Right lobe of liver (tissue), 6 donors: ENCODE measurements at regions not wholly inside any gene's neighbourhood (a gene's known extent, or its start where the extent isn't known, plus 50 kb on each side); places are given as distances from the start of the nearest gene placed in this dataset.

Experiments
- ATAC-seq, 4 donors: fragments of 200-7000 bp; cut with Tn5 transposase; one replicate each; pipeline ENCODE4 v1.9.1; 2020; ENCODE audit warnings: mild to moderate bottlenecking in 4 of 4, moderate library complexity in 4 of 4
- DNase-seq, 3 donors: peaks; one replicate each; pipeline ENCODE4 v3.0.0-alpha.2; 2020
- H3K27ac ChIP-seq, 3 donors: fragments of 200-600 bp; one replicate each; pipeline ENCODE4 v1.8.0; 2022
- H3K27me3 ChIP-seq, 2 donors: fragments of 200-600 bp; one replicate each; pipeline ENCODE4 v1.8.0; 2022
- H3K36me3 ChIP-seq, 4 donors: fragments of 200-600 bp; sonication (generic) in 1 of 4; one replicate each; pipeline versions ENCODE4 v1.5.1 to v1.8.0; 2017 to 2022; ENCODE audit warnings: control low read depth in 1 of 4
- H3K4me1 ChIP-seq, 4 donors: fragments of 200-600 bp; sonication (generic) in 1 of 4; one replicate each; pipeline versions ENCODE4 v1.5.1 to v1.8.0; 2017 to 2022; ENCODE audit warnings: control low read depth in 1 of 4
- H3K4me3 ChIP-seq, 3 donors: fragments of 200-600 bp; one replicate each; pipeline ENCODE4 v1.8.0; 2022
- H3K9me3 ChIP-seq, 4 donors: fragments of 200-600 bp; sonication (generic) in 1 of 4; one replicate each; pipeline versions ENCODE4 v1.5.1 to v1.8.0; 2017 to 2022; ENCODE audit warnings: control low read depth in 1 of 4
- POLR2A ChIP-seq: fragments of 450-650 bp; IDR thresholded peaks from one replicate; pipeline ENCODE4 v1.6.1; 2017; ENCODE audit warnings: antibody characterized with exemption, mild to moderate bottlenecking
- WGBS: methylation state at CpG from one replicate; pipeline ENCODE4 v1.1.6; 2018; ENCODE audit warnings: low coverage, low lambda C conversion rate; ENCODE audit not compliant: insufficient coverage; ENCODE audit errors: missing lambda C conversion rate; 5-methylcytosine and 5-hydroxymethylcytosine counted together
- intact Hi-C, 2 donors: fragments of 100-400 bp; cut with DNase I; formaldehyde crosslinking; loops; one replicate each; pipeline versions ENCODE4 v1.11.2 to v1.14.1; 2022
- TF ChIP-seq, protein P1 (sequence below), 4 donors: fragments of 200-600 bp in 3 of 4; fragments of 450-650 bp in 1 of 4; IDR thresholded peaks; one replicate each; pipeline versions ENCODE4 v1.5.1 to v1.8.0; 2016 to 2022; ENCODE audit warnings: antibody characterized with exemption in 4 of 4, mild to moderate bottlenecking in 2 of 4
- donor health status: DM: no; HTN: yes; CAD: no.
- donor health status: DM: no; HTN: no; CAD: no.
- donor health status: DM: no; HTN: no; CAD: no.
- donor health status: DM: no; HTN: yes; CAD: no.
- donor health status: DM: no; HTN: yes; CAD: no.

- ATAC-seq (peak; percentile 28 to 64 (median 53)), DNase-seq (peak in 1 of 3 donors; percentile 62)
- no peak for TF ChIP-seq POLR2A
- TF ChIP-seq, protein P1, sequence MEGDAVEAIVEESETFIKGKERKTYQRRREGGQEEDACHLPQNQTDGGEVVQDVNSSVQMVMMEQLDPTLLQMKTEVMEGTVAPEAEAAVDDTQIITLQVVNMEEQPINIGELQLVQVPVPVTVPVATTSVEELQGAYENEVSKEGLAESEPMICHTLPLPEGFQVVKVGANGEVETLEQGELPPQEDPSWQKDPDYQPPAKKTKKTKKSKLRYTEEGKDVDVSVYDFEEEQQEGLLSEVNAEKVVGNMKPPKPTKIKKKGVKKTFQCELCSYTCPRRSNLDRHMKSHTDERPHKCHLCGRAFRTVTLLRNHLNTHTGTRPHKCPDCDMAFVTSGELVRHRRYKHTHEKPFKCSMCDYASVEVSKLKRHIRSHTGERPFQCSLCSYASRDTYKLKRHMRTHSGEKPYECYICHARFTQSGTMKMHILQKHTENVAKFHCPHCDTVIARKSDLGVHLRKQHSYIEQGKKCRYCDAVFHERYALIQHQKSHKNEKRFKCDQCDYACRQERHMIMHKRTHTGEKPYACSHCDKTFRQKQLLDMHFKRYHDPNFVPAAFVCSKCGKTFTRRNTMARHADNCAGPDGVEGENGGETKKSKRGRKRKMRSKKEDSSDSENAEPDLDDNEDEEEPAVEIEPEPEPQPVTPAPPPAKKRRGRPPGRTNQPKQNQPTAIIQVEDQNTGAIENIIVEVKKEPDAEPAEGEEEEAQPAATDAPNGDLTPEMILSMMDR (IDR thresholded peaks at IDR 0.05): no peak
- Histone ChIP-seq H3K4me3 (no peak overlapping the region), H3K36me3 (no peaks in the 10 kb centered on the region), H3K9me3 (no peaks in the 10 kb centered on the region), H3K27ac (peak overlapping the region in 1 of 3 donors; percentile 21), H3K27me3 (no peaks in the 10 kb centered on the region), H3K4me1 (peaks cover 0 to 57% (median 30%) of the 10 kb centered on the region in 4 donors)
- intact Hi-C loops: loop anchor here in 1 of 2 donors (5.0 kb wide), 1 partner anchor 48 kb away; no protein-coding TSS in a partner anchor
- 16% methylated on average over 9 of the region's 18 CpGs for WGBS
Observed at GRCh38 chr12:123094349-123095077, 56.4 kb downstream of the PITPNM2 start.

DNA sequence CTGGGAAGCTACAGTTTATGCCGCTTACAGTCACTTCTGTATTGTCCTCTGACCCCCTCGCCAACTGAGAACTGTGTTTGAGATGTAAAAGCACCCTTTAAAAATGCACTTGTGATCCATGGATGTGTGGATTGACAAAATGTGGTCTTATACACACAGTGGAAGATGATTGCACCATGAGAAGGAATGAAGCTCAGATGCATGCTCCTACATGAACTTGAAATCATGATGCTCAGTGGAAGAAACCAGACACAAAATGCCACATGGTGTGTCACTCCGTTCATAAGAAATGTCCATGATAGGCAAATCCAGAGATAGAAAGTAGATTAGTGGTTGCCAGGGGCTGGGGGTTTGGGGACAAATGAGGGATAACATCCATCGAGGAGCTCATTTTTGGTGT is 58.0 kb downstream of the PITPNM2 start:
- 90% methylated on average over 4 of the region's 4 CpGs for WGBS
- H3K9me3 ChIP-seq: no peaks in the 10 kb centered on the region
- ATAC-seq (no peak), DNase-seq (no peak)
- H3K27me3 ChIP-seq: no peaks in the 10 kb centered on the region
- intact Hi-C loops: no loop called here
- H3K4me3 ChIP-seq: no peak overlapping the region
- H3K4me1 ChIP-seq: peaks cover 0 to 63% (median 31%) of the 10 kb centered on the region in 4 donors
- peak overlapping the region in 1 of 3 donors; percentile 63 for H3K27ac ChIP-seq
- H3K36me3 ChIP-seq: no peaks in the 10 kb centered on the region
- TF ChIP-seq, protein P1 (IDR thresholded peaks at IDR 0.05): no peak
- TF ChIP-seq POLR2A: no peak

GRCh38 chr12:123091230-123092150 is 59.4 kb downstream of the PITPNM2 start:
- Histone ChIP-seq H3K36me3 (no peaks in the 10 kb centered on the region), H3K4me3 (no peak overlapping the region), H3K4me1 (peaks cover 0 to 63% (median 31%) of the 10 kb centered on the region in 4 donors), H3K27me3 (no peaks in the 10 kb centered on the region), H3K27ac (no peak overlapping the region), H3K9me3 (no peaks in the 10 kb centered on the region)
- TF ChIP-seq, protein P1 (IDR thresholded peaks at IDR 0.05): no peak
- no peak for TF ChIP-seq POLR2A
- WGBS: 86% methylated on average over 2 of the region's 8 CpGs
- ATAC-seq (no peak), DNase-seq (no peak)
- intact Hi-C loops: no loop called here

GRCh38 chr12:123089631-123090353 is 61.1 kb downstream of the PITPNM2 start:
- H3K36me3 ChIP-seq: no peaks in the 10 kb centered on the region
- no peaks in the 10 kb centered on the region for H3K9me3 ChIP-seq
- DNase-seq (no peak), ATAC-seq (peak in 1 of 4 donors; percentile 57)
- H3K4me1 ChIP-seq: peaks cover 0 to 54% (median 28%) of the 10 kb centered on the region in 4 donors
- H3K27ac ChIP-seq: peak overlapping the region in 2 of 3 donors; percentile 1 to 17
- H3K4me3 ChIP-seq: no peak overlapping the region
- WGBS: 5% methylated on average over 2 of the region's 2 CpGs
- no peaks in the 10 kb centered on the region for H3K27me3 ChIP-seq
- TF ChIP-seq, protein P1 (IDR thresholded peaks at IDR 0.05): no peak
- TF ChIP-seq POLR2A: no peak
- intact Hi-C loops: no loop called here
